ENCODE measurements at regions not wholly inside any gene's neighbourhood (a gene's known extent, or its start where the extent isn't known, plus 50 kb on each side); places are given as distances from the start of the nearest gene placed in this dataset.

- TF ChIP-seq CTCF (conservative IDR thresholded peaks at IDR 0.05) (no peak), EZH2 (IDR thresholded peaks at IDR 0.05; ENCODE audit: low read depth) (no peak)
Measured at GRCh38 chr6:48177786-48178185, 66.8 kb upstream of the PTCHD4 start.

Data from PC-9 (cell line).